Stomach smooth muscle (tissue), 2 donors: ENCODE measurements at regions not wholly inside any gene's neighbourhood (a gene's known extent, or its start where the extent isn't known, plus 50 kb on each side); places are given as distances from the start of the nearest gene placed in this dataset.
"Not testable (repeated sequence)": the region's sequence is repeated elsewhere in the genome, so short reads cannot be mapped to it uniquely, and the experiment has no call there.

Source experiments
- H3K27ac ChIP-seq: one replicate; pipeline ENCODE4 v1.7.0; 2013; ENCODE audit warnings: mild to moderate bottlenecking, low read length, inconsistent platforms
- H3K27me3 ChIP-seq, 2 donors: one replicate each; pipeline ENCODE4 v1.7.0; 2013; ENCODE audit warnings: low read length in 2 of 2; ENCODE audit not compliant: insufficient read depth in 2 of 2, control insufficient read depth in 1 of 2
- H3K36me3 ChIP-seq, 2 donors: one replicate each; pipeline ENCODE4 v1.7.0; 2013; ENCODE audit warnings: low read length in 2 of 2; ENCODE audit not compliant: control insufficient read depth in 2 of 2, insufficient read depth in 2 of 2
- H3K4me1 ChIP-seq: one replicate; pipeline ENCODE4 v1.7.0; 2013; ENCODE audit warnings: low read length; ENCODE audit not compliant: control insufficient read depth, insufficient read depth
- H3K4me3 ChIP-seq, 2 donors: one replicate each; pipeline ENCODE4 v1.7.0; 2013; ENCODE audit warnings: low read length in 2 of 2
- H3K9ac ChIP-seq, 2 donors: one replicate each; pipeline ENCODE4 v1.7.0; 2013; ENCODE audit warnings: low read length in 2 of 2, mild to moderate bottlenecking in 1 of 2
- H3K9me3 ChIP-seq, 2 donors: one replicate each; pipeline ENCODE4 v1.7.0; 2013; ENCODE audit warnings: low read length in 2 of 2; ENCODE audit not compliant: control insufficient read depth in 2 of 2
- donor health status: healthy.
- donor health status: Pancreatic carcinoma.

DNA sequence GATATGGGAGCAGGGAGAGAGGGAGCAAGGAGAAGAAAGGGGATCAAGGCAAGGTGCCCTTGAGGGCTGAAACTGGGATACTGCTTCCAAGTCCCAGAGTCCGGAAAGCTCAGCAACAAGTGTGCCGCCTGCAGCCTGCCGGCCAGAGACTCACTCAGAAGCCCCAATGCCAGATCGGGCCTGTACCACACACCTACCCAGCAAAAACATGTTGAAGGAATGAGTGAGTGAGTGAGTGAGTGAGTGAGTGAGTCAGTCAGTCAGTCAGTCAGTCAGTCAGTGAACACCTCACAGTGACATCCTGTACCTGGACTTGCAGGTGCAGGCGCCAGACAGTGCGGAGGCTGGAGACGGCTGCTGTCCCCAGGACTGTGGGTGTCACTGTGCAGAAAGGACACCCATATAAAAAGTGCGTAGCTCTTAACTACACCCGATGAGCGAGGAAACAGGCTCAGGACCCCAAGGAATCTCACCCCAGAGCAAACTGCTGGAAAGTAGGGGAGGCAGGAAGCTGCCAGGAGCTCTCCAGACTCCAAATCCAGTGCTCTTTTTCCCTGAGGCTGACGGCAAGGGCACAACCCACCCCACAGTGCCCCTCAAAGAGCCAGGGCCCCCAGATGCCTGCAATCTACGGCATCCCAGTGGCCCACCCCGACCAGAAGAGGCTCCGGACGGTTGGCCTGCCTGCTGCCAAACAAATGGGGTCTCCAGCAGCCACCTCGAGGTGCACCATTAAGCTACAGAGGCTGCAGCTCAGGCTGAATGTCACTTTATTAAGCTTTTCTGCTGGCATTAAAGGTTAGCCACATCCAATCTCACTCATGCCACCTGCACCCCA, 261.7 kb downstream of the NPHP4 start:
- Histone ChIP-seq H3K36me3 (no peaks in the 10 kb centered on the region), H3K9ac (no peak overlapping the region), H3K9me3 (no peaks in the 10 kb centered on the region), H3K27ac (no peak overlapping the region), H3K27me3 (peaks cover 2 to 11% of the 10 kb centered on the region in 2 donors), H3K4me1 (no peaks in the 10 kb centered on the region), H3K4me3 (no peak overlapping the region)

DNA sequence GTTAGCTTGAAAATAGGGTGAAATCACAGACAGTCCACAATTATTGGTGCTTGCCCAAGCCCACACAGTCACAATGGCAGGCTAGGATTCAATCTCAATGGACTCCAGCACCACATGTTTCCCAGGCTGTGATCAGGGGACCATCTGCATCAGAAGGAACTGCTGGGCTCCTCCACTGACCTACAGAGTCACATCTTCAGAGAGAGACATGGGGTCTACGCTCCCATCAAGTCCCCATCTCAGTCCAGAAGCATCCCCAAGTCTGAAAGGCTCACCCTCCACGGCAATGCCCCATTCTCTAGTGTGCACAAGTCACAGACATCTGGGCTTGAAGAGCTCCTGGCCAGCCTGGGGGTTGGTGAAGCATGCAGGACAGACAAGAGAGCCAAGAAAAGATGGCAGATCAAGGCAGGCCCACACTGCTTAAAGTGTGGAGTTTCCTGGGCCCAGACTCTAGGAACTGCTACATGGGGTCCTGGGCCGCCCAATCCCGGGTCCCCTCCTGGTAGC, 262.5 kb downstream of the NPHP4 start:
- H3K27ac ChIP-seq = no peak overlapping the region
- no peaks in the 10 kb centered on the region for H3K4me1 ChIP-seq
- no peak overlapping the region for H3K4me3 ChIP-seq

DNA sequence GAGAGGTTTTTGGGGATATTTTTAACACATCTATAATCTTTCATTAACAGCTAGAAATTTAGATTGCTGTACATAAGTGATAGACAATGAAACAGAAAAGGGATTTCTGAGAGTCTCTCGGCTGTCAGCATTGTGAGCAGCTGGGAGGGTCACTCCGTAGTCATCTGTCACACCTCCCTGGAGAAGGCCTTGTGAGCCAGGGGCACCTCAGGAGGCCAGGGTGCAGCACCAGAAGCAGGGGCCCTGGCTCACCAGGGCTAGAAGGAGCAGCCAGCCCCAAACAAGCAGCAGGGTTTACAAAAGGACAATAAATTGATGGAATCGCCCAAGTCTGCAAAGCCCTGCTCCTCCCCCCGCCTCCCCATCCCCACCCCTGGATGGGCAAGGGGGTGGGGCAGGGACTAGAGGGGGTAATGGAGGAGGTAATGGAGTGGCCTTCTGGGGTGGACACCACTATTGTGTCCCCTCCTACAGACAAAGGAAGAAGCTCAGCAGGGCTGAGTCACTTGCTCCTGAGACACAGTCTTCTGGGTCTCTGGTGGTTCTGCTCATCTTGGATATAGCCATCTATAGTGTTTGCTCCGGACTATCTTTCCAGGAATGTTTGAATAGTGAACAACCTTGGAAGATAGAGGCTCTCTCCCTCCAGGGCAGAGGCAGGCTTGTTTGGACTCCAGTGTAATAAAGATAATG, 263.4 kb downstream of the NPHP4 start:
- Histone ChIP-seq H3K36me3 (no peaks in the 10 kb centered on the region), H3K9ac (no peak overlapping the region), H3K4me1 (no peaks in the 10 kb centered on the region), H3K9me3 (no peaks in the 10 kb centered on the region), H3K27ac (no peak overlapping the region), H3K27me3 (peaks cover 0 to 6% of the 10 kb centered on the region in 2 donors), H3K4me3 (no peak overlapping the region)

More for the DNA sequence above, 262.5 kb downstream of the NPHP4 start:
- Histone ChIP-seq H3K36me3 (no peaks in the 10 kb centered on the region), H3K9ac (no peak overlapping the region), H3K9me3 (no peaks in the 10 kb centered on the region), H3K27me3 (peaks cover 0 to 10% of the 10 kb centered on the region in 2 donors)

DNA sequence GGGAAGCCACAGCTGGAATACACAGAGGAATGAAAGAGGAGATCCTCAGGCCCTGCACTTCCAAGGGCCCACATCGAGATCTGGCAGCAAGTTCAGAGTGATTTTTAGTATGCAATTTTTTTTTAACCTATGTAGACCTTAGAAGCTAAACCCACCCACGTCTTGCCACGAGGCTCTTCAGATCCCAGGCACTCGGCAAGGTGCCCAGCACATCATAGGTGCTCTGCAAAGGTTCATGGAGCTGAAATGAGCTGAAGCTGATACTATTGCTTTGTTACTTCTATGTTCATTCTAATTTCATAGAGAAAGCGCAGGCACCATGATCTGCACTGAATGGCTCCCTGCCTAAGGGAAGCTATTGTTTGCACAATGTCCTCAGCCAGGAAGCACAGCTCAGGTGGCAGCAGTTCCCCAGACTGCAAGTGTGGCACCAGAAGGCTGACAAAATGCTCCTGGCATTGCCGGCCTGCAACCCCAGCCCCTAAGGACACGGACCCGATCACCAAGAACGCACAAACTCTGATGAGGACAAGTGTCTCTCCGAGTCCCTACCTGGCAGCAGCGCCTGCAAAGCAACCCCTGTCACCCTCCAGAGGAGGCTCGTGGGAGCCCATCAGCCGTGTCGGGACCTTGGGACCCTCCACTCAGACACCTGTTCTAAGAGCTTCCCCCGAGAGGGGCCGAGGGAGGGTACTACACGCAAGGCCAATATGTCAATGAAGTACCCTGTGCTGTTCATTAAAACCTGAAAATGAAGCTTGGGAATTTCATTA, 264.2 kb downstream of the NPHP4 start:
- Histone ChIP-seq H3K36me3 (no peaks in the 10 kb centered on the region), H3K9ac (no peak overlapping the region), H3K9me3 (no peaks in the 10 kb centered on the region), H3K4me1 (no peaks in the 10 kb centered on the region), H3K4me3 (no peak overlapping the region), H3K27me3 (peaks cover 0 to 6% of the 10 kb centered on the region in 2 donors), H3K27ac (no peak overlapping the region)

DNA sequence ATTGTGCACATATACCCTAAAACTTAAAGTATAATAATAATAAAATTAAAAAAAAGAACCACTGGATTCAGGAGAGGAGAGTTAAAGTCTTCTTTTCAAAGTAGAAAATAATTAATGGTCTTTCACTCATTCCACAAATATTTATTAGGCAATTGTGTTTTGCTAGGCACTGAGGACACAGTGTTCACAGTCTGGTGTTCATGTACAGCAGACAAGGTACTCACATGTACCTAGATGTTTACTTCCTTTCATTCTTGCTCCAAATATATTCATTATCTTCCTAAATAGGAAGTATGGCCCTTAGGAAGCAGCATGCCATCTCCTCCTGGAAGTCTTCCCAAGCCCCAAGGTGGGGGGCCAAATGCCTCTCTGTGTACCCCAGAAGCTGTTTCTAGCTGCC, 265.0 kb downstream of the NPHP4 start:
- Histone ChIP-seq H3K9me3 (no peaks in the 10 kb centered on the region), H3K36me3 (no peaks in the 10 kb centered on the region), H3K4me3 (no peak overlapping the region), H3K27ac (no peak overlapping the region), H3K4me1 (no peaks in the 10 kb centered on the region), H3K27me3 (peaks cover 0 to 6% of the 10 kb centered on the region in 2 donors), H3K9ac (no peak overlapping the region)

DNA sequence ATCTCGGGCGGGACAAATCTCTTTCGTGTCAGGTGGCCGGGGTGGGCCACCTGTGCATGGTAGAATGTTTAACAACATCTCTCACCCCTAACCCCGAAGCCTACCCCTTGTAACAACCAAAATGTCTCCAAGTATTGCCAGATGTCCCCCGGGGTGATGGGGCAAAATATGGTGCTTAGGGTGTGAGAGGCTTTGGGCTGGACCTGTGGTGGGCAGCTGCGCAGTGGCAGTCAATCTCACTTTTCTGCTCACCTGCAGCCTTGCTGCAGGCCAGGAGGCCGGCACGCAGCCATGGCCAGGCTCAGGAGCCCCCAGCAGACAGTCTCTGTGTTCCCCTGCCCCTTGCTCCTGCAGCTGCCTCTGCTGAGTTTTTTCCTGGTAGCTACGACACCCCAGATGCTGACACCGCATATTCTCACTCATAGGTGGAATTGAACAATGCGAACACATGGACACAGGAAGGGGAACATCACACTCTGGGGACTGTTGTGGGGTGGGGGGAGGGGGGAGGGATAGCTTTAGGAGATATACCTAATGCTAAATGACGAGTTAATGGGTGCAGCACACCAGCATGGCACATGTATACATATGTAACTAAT, 265.5 kb downstream of the NPHP4 start:
- not testable (repeated sequence) for H3K36me3 ChIP-seq, H3K4me1 ChIP-seq, H3K27ac ChIP-seq, H3K9ac ChIP-seq, H3K27me3 ChIP-seq, H3K9me3 ChIP-seq, H3K4me3 ChIP-seq

DNA sequence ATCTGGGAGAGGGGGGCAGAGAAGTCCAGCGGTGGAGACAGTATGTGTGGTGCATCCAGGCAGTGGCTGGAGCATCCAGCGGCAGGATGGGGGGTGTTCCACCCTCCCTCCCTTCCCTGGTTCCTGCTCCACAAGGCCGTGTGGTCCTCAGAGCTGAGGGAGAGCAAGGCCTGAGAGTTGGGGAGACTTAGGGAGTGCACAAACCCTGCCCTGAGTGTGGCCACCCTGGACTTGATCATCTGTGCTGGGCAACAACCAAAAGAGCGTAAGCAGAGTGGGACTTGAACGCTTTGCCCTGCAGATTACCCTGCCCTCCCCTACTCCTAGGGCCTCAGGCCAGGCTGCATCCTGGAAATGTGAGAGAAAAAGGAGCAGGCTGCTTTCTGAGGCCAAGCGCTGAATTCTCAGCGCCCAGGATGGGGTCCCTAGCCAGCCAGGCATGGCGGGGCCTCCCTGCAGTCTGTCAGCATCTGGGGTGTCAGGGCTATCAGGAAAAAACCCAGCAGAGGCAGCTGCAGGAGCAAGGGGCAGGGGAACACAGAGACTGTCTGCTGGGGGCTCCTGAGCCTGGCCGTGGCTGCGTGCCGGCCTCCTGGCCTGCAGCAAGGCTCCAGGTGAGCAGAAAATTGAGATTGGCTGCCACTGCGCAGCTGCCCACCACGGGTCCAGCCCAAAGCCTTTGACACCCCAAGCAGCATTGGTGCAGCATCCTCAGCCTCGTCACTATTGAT, 266.2 kb downstream of the NPHP4 start:
- Histone ChIP-seq H3K4me1 (no peaks in the 10 kb centered on the region), H3K36me3 (no peaks in the 10 kb centered on the region), H3K9ac (no peak overlapping the region), H3K27me3 (peaks cover 0 to 6% of the 10 kb centered on the region in 2 donors), H3K27ac (no peak overlapping the region), H3K4me3 (no peak overlapping the region), H3K9me3 (no peaks in the 10 kb centered on the region)

DNA sequence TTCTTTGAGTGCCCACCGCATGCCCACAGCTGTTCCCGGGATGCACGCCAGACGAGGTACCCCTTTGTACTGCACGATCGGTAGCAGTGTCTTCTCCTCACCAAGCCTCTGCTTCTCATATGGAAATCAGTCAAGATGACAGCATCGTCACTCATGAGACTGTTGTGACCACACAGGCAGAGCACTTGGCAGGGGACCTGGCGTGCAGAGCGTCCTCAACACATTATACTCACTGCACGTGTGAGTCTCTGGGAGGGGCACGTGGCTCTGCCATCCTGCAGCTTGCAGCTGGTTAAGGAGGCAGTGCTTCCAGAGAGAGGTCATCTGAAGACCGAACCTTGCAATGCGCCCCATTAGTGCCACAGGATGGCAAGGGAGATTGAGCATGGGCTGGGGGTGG, 266.8 kb downstream of the NPHP4 start:
- Histone ChIP-seq H3K9me3 (no peaks in the 10 kb centered on the region), H3K27me3 (peaks cover 0 to 6% of the 10 kb centered on the region in 2 donors), H3K36me3 (no peaks in the 10 kb centered on the region), H3K4me1 (no peaks in the 10 kb centered on the region), H3K27ac (no peak overlapping the region), H3K4me3 (no peak overlapping the region), H3K9ac (no peak overlapping the region)

DNA sequence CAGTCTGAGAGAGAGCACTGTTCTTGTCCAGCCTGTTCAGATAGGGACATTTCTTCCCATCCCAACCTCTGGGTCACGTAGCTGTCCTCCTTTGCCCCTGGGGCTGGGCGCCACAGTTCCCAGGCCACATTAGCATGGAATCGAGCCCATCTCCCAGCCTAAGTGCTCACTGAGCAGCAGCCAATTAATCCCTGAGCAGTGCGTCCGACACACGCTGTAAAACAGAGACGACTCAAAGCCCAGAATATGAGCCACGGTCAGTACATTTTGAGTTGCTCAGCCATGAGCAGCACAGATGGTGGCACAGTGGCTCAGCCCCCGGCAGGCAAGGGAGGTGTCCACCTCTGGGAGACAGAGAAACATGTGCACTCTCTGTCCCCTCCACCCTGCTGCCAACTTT, 267.4 kb downstream of the NPHP4 start:
- Histone ChIP-seq H3K36me3 (no peaks in the 10 kb centered on the region), H3K27ac (no peak overlapping the region), H3K27me3 (peaks cover 0 to 10% of the 10 kb centered on the region in 2 donors), H3K9me3 (no peaks in the 10 kb centered on the region), H3K4me3 (no peak overlapping the region), H3K9ac (no peak overlapping the region), H3K4me1 (no peaks in the 10 kb centered on the region)
